Smooth muscle cell (in vitro differentiated cells): ENCODE measurements at regions not wholly inside any gene's neighbourhood (a gene's known extent, or its start where the extent isn't known, plus 50 kb on each side); places are given as distances from the start of the nearest gene placed in this dataset.

Source experiments
- DNase-seq: peaks from one replicate; lab custom pipeline; 2025; ENCODE audit not compliant: unreplicated experiment; lab: John Stamatoyannopoulos, UW
- H2AFZ ChIP-seq: fragments of 200-600 bp; sonication (generic); 2 replicates; pipeline ENCODE4 v1.6.0; 2016; ENCODE audit warnings: antibody characterized with exemption, low read depth, mild to moderate bottlenecking
- H3F3A ChIP-seq: fragments of 200-600 bp; sonication (generic); 2 replicates; pipeline ENCODE4 v1.6.0; 2017; ENCODE audit warnings: antibody characterized with exemption, low read depth
- H3K27ac ChIP-seq: fragments of 200-600 bp; sonication (generic); 2 replicates; pipeline ENCODE4 v1.5.1; 2016; ENCODE audit warnings: low read depth, mild to moderate bottlenecking
- H3K27me3 ChIP-seq: fragments of 200-600 bp; sonication (generic); 2 replicates; pipeline ENCODE4 v1.6.1; 2016; ENCODE audit warnings: low read depth, mild to moderate bottlenecking
- H3K36me3 ChIP-seq: fragments of 200-600 bp; sonication (generic); 2 replicates; pipeline ENCODE4 v1.5.1; 2016; ENCODE audit warnings: low read depth
- H3K4me1 ChIP-seq: fragments of 200-600 bp; sonication (generic); 2 replicates; pipeline ENCODE4 v1.5.1; 2016; ENCODE audit warnings: low read depth
- H3K4me2 ChIP-seq: fragments of 200-600 bp; sonication (generic); 2 replicates; pipeline ENCODE4 v1.6.0; 2016; ENCODE audit warnings: mild to moderate bottlenecking
- H3K4me3 ChIP-seq: fragments of 200-600 bp; sonication (generic); 2 replicates; pipeline ENCODE4 v1.5.1; 2016; ENCODE audit warnings: mild to moderate bottlenecking
- H3K79me2 ChIP-seq: fragments of 200-600 bp; sonication (generic); 2 replicates; pipeline ENCODE4 v1.6.0; 2016; ENCODE audit warnings: low read depth, mild to moderate bottlenecking
- H3K9ac ChIP-seq: fragments of 200-600 bp; sonication (generic); 2 replicates; pipeline ENCODE4 v1.6.0; 2016; ENCODE audit warnings: low read depth
- H3K9me3 ChIP-seq: fragments of 200-600 bp; sonication (generic); replicated peaks from 2 replicates; pipeline ENCODE4 v1.5.1; 2016; ENCODE audit warnings: low read depth
- H4K20me1 ChIP-seq: fragments of 200-600 bp; sonication (generic); 2 replicates; pipeline ENCODE4 v1.6.0; 2016; ENCODE audit warnings: low read depth
- CTCF ChIP-seq: fragments of 200-600 bp; sonication (generic); IDR thresholded peaks from 2 replicates; pipeline ENCODE4 v1.5.1; 2017; ENCODE audit warnings: borderline replicate concordance, mild to moderate bottlenecking, antibody characterized with exemption; ENCODE audit not compliant: insufficient read depth, poor library complexity, severe bottlenecking
- WGBS: methylation state at CpG from one replicate; pipeline ENCODE4 v1.1.7; 2016; ENCODE audit warnings: low lambda C conversion rate; 5-methylcytosine and 5-hydroxymethylcytosine counted together

DNA sequence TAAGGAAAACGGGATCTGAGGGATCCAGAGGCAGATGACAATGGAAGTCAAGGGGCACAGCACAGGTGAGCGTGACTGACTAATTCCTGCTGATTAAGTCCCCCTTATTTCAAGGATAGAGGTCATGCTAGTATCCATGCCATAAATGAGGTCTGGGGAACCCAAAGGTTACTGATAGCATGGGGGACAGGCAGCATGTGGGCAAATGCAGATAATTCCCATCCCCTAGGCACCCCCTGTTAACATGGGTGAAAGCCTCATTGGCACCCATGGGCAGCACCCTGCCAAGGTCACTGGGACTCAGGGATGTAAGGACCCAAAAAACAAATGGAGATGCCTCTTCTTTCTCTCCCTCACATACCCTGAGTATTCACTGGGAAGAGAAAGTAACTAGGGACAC, 139.7 kb downstream of the WDR11 start:
- H2AFZ ChIP-seq, result no peak overlapping the region
- H3K4me2 ChIP-seq, result no peak overlapping the region
- no peaks in the 10 kb centered on the region for H3K4me1 ChIP-seq
- no peaks in the 10 kb centered on the region for H3K9me3 ChIP-seq
- no peak overlapping the region for H3K4me3 ChIP-seq
- H3K36me3 ChIP-seq, result peaks cover 4% of the 10 kb centered on the region
- no peaks in the 10 kb centered on the region for H3K79me2 ChIP-seq
- no peak for DNase-seq
- no peak for TF ChIP-seq CTCF
- no peaks in the 10 kb centered on the region for H3F3A ChIP-seq
- no peaks in the 10 kb centered on the region for H4K20me1 ChIP-seq
- H3K27ac ChIP-seq, result no peak overlapping the region
- H3K9ac ChIP-seq, result no peak overlapping the region
- no peaks in the 10 kb centered on the region for H3K27me3 ChIP-seq
- WGBS, result 88% methylated on average over 2 of the region's 2 CpGs

GRCh38 chr10:120993089-120993488, 141.9 kb downstream of the WDR11 start:
- H3K79me2 ChIP-seq, result no peaks in the 10 kb centered on the region
- H3K9ac ChIP-seq, result no peak overlapping the region
- H4K20me1 ChIP-seq, result no peaks in the 10 kb centered on the region
- no peak for DNase-seq
- H3K4me1 ChIP-seq, result no peaks in the 10 kb centered on the region
- H2AFZ ChIP-seq, result no peak overlapping the region
- H3F3A ChIP-seq, result no peaks in the 10 kb centered on the region
- 95% methylated on average over 2 of the region's 2 CpGs for WGBS
- H3K4me3 ChIP-seq, result no peak overlapping the region
- no peak for TF ChIP-seq CTCF
- H3K9me3 ChIP-seq, result no peaks in the 10 kb centered on the region
- no peak overlapping the region for H3K4me2 ChIP-seq
- H3K27me3 ChIP-seq, result no peaks in the 10 kb centered on the region
- no peak overlapping the region for H3K27ac ChIP-seq
- peaks cover 4% of the 10 kb centered on the region for H3K36me3 ChIP-seq

- H3K9ac ChIP-seq, result no peak overlapping the region
- H3K79me2 ChIP-seq, result no peaks in the 10 kb centered on the region
- no peaks in the 10 kb centered on the region for H3K9me3 ChIP-seq
- H3F3A ChIP-seq, result no peaks in the 10 kb centered on the region
- H3K36me3 ChIP-seq, result peaks cover 4% of the 10 kb centered on the region
- no peak overlapping the region for H2AFZ ChIP-seq
- peak; percentile 4 for TF ChIP-seq CTCF
- H3K4me2 ChIP-seq, result no peak overlapping the region
- no peaks in the 10 kb centered on the region for H4K20me1 ChIP-seq
- H3K27ac ChIP-seq, result no peak overlapping the region
- H3K4me3 ChIP-seq, result no peak overlapping the region
- WGBS, result 95% methylated on average over 4 of the region's 4 CpGs
- H3K27me3 ChIP-seq, result no peaks in the 10 kb centered on the region
- DNase-seq, result no peak
- H3K4me1 ChIP-seq, result no peaks in the 10 kb centered on the region
These were observed 144.6 kb downstream of the WDR11 start for GRCh38 chr10:120995768-120996167.

GRCh38 chr10:120996456-120997034, 145.4 kb downstream of the WDR11 start:
- H3K27me3 ChIP-seq, result no peaks in the 10 kb centered on the region
- H3K27ac ChIP-seq, result no peak overlapping the region
- no peaks in the 10 kb centered on the region for H4K20me1 ChIP-seq
- no peak for DNase-seq
- H3K36me3 ChIP-seq, result peaks cover 4% of the 10 kb centered on the region
- no peak overlapping the region for H3K9ac ChIP-seq
- no peak overlapping the region for H3K4me2 ChIP-seq
- 89% methylated on average over 9 of the region's 9 CpGs for WGBS
- no peak overlapping the region for H2AFZ ChIP-seq
- TF ChIP-seq CTCF, result no peak
- no peaks in the 10 kb centered on the region for H3K9me3 ChIP-seq
- H3K79me2 ChIP-seq, result no peaks in the 10 kb centered on the region
- H3K4me3 ChIP-seq, result no peak overlapping the region
- H3K4me1 ChIP-seq, result no peaks in the 10 kb centered on the region
- H3F3A ChIP-seq, result no peaks in the 10 kb centered on the region
